ENCODE measurements at regions not wholly inside any gene's neighbourhood (a gene's known extent, or its start where the extent isn't known, plus 50 kb on each side); places are given as distances from the start of the nearest gene placed in this dataset.

GRCh38 chr13:32949820-32950219 lies 66.4 kb upstream of the KL start:
- intact Hi-C loops (cut with micrococcal nuclease; ENCODE audit: unreplicated experiment), result no loop called here
- no peaks in the 10 kb centered on the region for H4K20me1 ChIP-seq (ENCODE audit: insufficient read depth, low read length)
- ChIA-PET CTCF (ENCODE audit: low intra/inter-chr PET ratio, low total read pairs) (no interaction called here), POLR2A (no interaction called here)
- in situ Hi-C loops (cut with HindIII; ENCODE audit: extremely low pct_ligation_motif_present, low pct_unique_long_range_greater_than_20kb), result no loop called here
- no peak overlapping the region for H3K9ac ChIP-seq (ENCODE audit: insufficient read depth, low read depth, low read length)
- no peak for ATAC-seq
- FAIRE-seq, result no peak
- H2AFZ ChIP-seq (ENCODE audit: low read length), result no peak overlapping the region
- no peak for DNase-seq (ENCODE audit: low spot score)
- TF ChIP-seq FOXJ3 (CRISPR knock-in tag; IDR thresholded peaks at IDR 0.05; ENCODE audit: borderline replicate concordance) (no peak), HMGXB3 (CRISPR knock-in tag; IDR thresholded peaks at IDR 0.05; ENCODE audit: borderline replicate concordance) (no peak)
- no peaks in the 10 kb centered on the region for H3K4me1 ChIP-seq (ENCODE audit: insufficient read depth, low read length)
- no peaks in the 10 kb centered on the region for H3K79me2 ChIP-seq (ENCODE audit: insufficient read depth, low read length)
- no peak overlapping the region for H3K4me2 ChIP-seq (ENCODE audit: low read depth, low read length)
- no peaks in the 10 kb centered on the region for H3K9me3 ChIP-seq (ENCODE audit: low read length)
- no TSS peak for BruUV-seq (replicated peaks)
- H3K4me3 ChIP-seq (replicated peaks in 1 of 3; ENCODE audit: insufficient read depth in 1 of 3, low read depth in 2 of 3, low read length in 3 of 3), result no peak overlapping the region
- 3% methylated on average over 2 of the region's 2 CpGs for WGBS (ENCODE audit: low lambda C conversion rate)
- H3K27me3 ChIP-seq (ENCODE audit: control insufficient read depth in 1 of 2, insufficient read depth in 2 of 2, low read length in 2 of 2), result peaks cover 0 to 2% of the 10 kb centered on the region in 2 experiments; a peak in 1 of 5 replicates
- H3K27ac ChIP-seq (ENCODE audit: extremely low read length, insufficient read depth, low read length), result no peak overlapping the region
- H3K36me3 ChIP-seq (replicated peaks in 1 of 2; ENCODE audit: control insufficient read depth in 1 of 2, insufficient read depth in 2 of 2, low read length in 2 of 2), result no peaks in the 10 kb centered on the region

- H3K9ac ChIP-seq (ENCODE audit: insufficient read depth, low read depth, low read length), result no peak overlapping the region
- ChIA-PET CTCF (ENCODE audit: low intra/inter-chr PET ratio, low total read pairs) (no interaction called here), POLR2A (no interaction called here)
- BruUV-seq (replicated peaks), result no TSS peak
- intact Hi-C loops (cut with micrococcal nuclease; ENCODE audit: unreplicated experiment), result no loop called here
- FAIRE-seq (no peak), ATAC-seq (no peak), DNase-seq (ENCODE audit: low spot score) (no peak)
- no peak overlapping the region for H2AFZ ChIP-seq (ENCODE audit: low read length)
- H3K4me2 ChIP-seq (ENCODE audit: low read depth, low read length), result no peak overlapping the region
- H3K4me1 ChIP-seq (ENCODE audit: insufficient read depth, low read length), result no peaks in the 10 kb centered on the region
- no peak overlapping the region for H3K27ac ChIP-seq (ENCODE audit: extremely low read length, insufficient read depth, low read length)
- no peaks in the 10 kb centered on the region for H3K36me3 ChIP-seq (replicated peaks in 1 of 2; ENCODE audit: control insufficient read depth in 1 of 2, insufficient read depth in 2 of 2, low read length in 2 of 2)
- 17% methylated on average over 1 of the region's 1 CpG for WGBS (ENCODE audit: low lambda C conversion rate)
- peaks cover 0 to 3% of the 10 kb centered on the region in 2 experiments; a peak in 2 of 5 replicates for H3K27me3 ChIP-seq (ENCODE audit: control insufficient read depth in 1 of 2, insufficient read depth in 2 of 2, low read length in 2 of 2)
- no peak overlapping the region for H3K4me3 ChIP-seq (replicated peaks in 1 of 3; ENCODE audit: insufficient read depth in 1 of 3, low read depth in 2 of 3, low read length in 3 of 3)
- no peaks in the 10 kb centered on the region for H3K79me2 ChIP-seq (ENCODE audit: insufficient read depth, low read length)
- in situ Hi-C loops (cut with HindIII; ENCODE audit: extremely low pct_ligation_motif_present, low pct_unique_long_range_greater_than_20kb), result no loop called here
- no peaks in the 10 kb centered on the region for H3K9me3 ChIP-seq (ENCODE audit: low read length)
- no peaks in the 10 kb centered on the region for H4K20me1 ChIP-seq (ENCODE audit: insufficient read depth, low read length)
- TF ChIP-seq PRDM10 (CRISPR knock-in tag; IDR thresholded peaks at IDR 0.05; ENCODE audit: low read depth) (no peak), MED8 (CRISPR knock-in tag; IDR thresholded peaks at IDR 0.05; ENCODE audit: insufficient replicate concordance) (no peak)
Observed at GRCh38 chr13:32951580-32951979, 64.6 kb upstream of the KL start.

All from HepG2 (cell line).